Heart left ventricle (tissue), 13 donors: ENCODE measurements at regions not wholly inside any gene's neighbourhood (a gene's known extent, or its start where the extent isn't known, plus 50 kb on each side); places are given as distances from the start of the nearest gene placed in this dataset.

Source experiments
- POLR2A ChIP-seq, 2 donors: fragments of 450-650 bp; IDR thresholded peaks; one replicate each; pipeline ENCODE4 v1.6.1; 2017; ENCODE audit warnings: antibody characterized with exemption in 2 of 2, mild to moderate bottlenecking in 2 of 2, moderate library complexity in 2 of 2
- TF ChIP-seq, protein P1 (sequence below), 12 donors: fragments of 200-600 bp; sonication (generic) in 4 of 12; IDR thresholded peaks; one replicate each; pipeline versions ENCODE4 v1.5.0 to v1.8.0; 2018 to 2022; ENCODE audit warnings: antibody characterized with exemption in 12 of 12, mild to moderate bottlenecking in 5 of 12
- donor health status: ischemic (EF 13 %, LVEDD 7.1; RV severe dilation, severe dysfunction).
- donor health status: DM: no; HTN: yes; CAD: no.
- donor health status: DM: no; HTN: no; CAD: no.
- donor health status: ischemic (EF 25% LVEDD 6.9; RV normal size, moderate dysfunction).
- donor health status: ischemic (EF 25% LVEDD 5.7; RV mildly dilated, moderate dysfunction).
- donor health status: ischemic (EF 35%, LVEDD 5.7; RV mildly dilated, moderate dysfunction).
- donor health status: nonischemic (EF 11% LVEDD 7.7; RV severe dilation, severe dysfunction).
- donor health status: DM: yes; HTN: yes; CAD: no.
- donor health status: PGD.
- donor health status: ischemic (EF 29% LVEDD 5.4; RV normal size, mild dysfunction).
- donor health status: nonischemic (EF 23%, LVEDD 6.1; RV moderate dilation, normal function).

- TF ChIP-seq, protein P1, sequence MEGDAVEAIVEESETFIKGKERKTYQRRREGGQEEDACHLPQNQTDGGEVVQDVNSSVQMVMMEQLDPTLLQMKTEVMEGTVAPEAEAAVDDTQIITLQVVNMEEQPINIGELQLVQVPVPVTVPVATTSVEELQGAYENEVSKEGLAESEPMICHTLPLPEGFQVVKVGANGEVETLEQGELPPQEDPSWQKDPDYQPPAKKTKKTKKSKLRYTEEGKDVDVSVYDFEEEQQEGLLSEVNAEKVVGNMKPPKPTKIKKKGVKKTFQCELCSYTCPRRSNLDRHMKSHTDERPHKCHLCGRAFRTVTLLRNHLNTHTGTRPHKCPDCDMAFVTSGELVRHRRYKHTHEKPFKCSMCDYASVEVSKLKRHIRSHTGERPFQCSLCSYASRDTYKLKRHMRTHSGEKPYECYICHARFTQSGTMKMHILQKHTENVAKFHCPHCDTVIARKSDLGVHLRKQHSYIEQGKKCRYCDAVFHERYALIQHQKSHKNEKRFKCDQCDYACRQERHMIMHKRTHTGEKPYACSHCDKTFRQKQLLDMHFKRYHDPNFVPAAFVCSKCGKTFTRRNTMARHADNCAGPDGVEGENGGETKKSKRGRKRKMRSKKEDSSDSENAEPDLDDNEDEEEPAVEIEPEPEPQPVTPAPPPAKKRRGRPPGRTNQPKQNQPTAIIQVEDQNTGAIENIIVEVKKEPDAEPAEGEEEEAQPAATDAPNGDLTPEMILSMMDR (IDR thresholded peaks at IDR 0.05), result no peak
- TF ChIP-seq POLR2A (IDR thresholded peaks at IDR 0.05), result no peak
Measured at GRCh38 chr4:171118091-171118490, 695.1 kb upstream of the GALNTL6 start.
